IMR-90 (cell line): ENCODE measurements at regions not wholly inside any gene's neighbourhood (a gene's known extent, or its start where the extent isn't known, plus 50 kb on each side); places are given as distances from the start of the nearest gene placed in this dataset.

Experiments
- ATAC-seq: fragments of 200-7000 bp; cut with Tn5 transposase; 2 replicates; pipeline ENCODE4 v1.9.1; 2020; ENCODE audit warnings: low read depth, mild to moderate bottlenecking, moderate library complexity
- BruUV-seq: library from RNA; stranded (reverse); fragments of 400-500 nt; replicated peaks from 2 replicates; lab custom pipeline; 2021; lab: Mats Ljungman, UMichigan
- CTCF ChIA-PET: fragments of 300-600 bp; formaldehyde crosslinking; extraction: SDS; loops from one replicate; lab custom pipeline; 2021; ENCODE audit warnings: antibody characterized with exemption; lab: Yijun Ruan, JAX
- POLR2A ChIA-PET: fragments of 300-600 bp; sonication (Branson Sonifier 250); formaldehyde crosslinking; loops from one replicate; lab custom pipeline; 2022; ENCODE audit warnings: antibody characterized with exemption; ENCODE audit not compliant: unreplicated experiment; lab: Charles Lee
- DNase-seq: peaks from one replicate; pipeline ENCODE4 v3.0.0; 2013
- H2AFZ ChIP-seq: replicated peaks from 2 replicates; pipeline ENCODE3; 2013; ENCODE audit warnings: low read length, mild to moderate bottlenecking; ENCODE audit not compliant: poor library complexity
- H2AK5ac ChIP-seq: 2 replicates; pipeline ENCODE4 v1.6.1; 2013; ENCODE audit warnings: low read depth, low read length, inconsistent platforms
- H2AK9ac ChIP-seq: replicated peaks from 2 replicates; pipeline ENCODE3; 2013; ENCODE audit warnings: mild to moderate bottlenecking, low read depth, low read length, moderate library complexity; ENCODE audit not compliant: poor library complexity
- H2BK120ac ChIP-seq: 2 replicates; pipeline ENCODE4 v1.6.1; 2013; ENCODE audit warnings: low read depth, low read length, inconsistent platforms
- H2BK15ac ChIP-seq: 3 replicates; pipeline ENCODE4 v1.6.1; 2013; ENCODE audit warnings: low read depth, low read length, inconsistent platforms
- H2BK20ac ChIP-seq: 2 replicates; pipeline ENCODE4 v1.6.1; 2013; ENCODE audit warnings: low read depth, mild to moderate bottlenecking, inconsistent platforms, low read length, moderate library complexity
- H2BK5ac ChIP-seq: 2 replicates; pipeline ENCODE4 v1.6.1; 2013; ENCODE audit warnings: mild to moderate bottlenecking, low read depth, low read length, inconsistent platforms; ENCODE audit not compliant: poor library complexity, severe bottlenecking
- H3K14ac ChIP-seq: replicated peaks from 2 replicates; pipeline ENCODE4 v1.6.1; 2013; ENCODE audit warnings: low read depth, low read length, inconsistent platforms
- H3K18ac ChIP-seq: 2 replicates; pipeline ENCODE4 v1.6.1; 2013; ENCODE audit warnings: low read depth, low read length, control low read depth
- H3K23ac ChIP-seq: 2 replicates; pipeline ENCODE4 v1.6.1; 2013; ENCODE audit warnings: low read depth, low read length, inconsistent platforms
- H3K27ac ChIP-seq: 2 replicates; pipeline ENCODE4 v1.5.1; 2013; ENCODE audit warnings: mild to moderate bottlenecking, control low read depth, low read length; ENCODE audit not compliant: insufficient read depth
- H3K27me3 ChIP-seq: 2 replicates; pipeline ENCODE4 v1.6.1; 2013; ENCODE audit warnings: low read length; ENCODE audit not compliant: control insufficient read depth, insufficient read depth
- H3K36me3 ChIP-seq: 2 replicates; pipeline ENCODE4 v1.6.1; 2013; ENCODE audit warnings: low read length, mixed read lengths; ENCODE audit not compliant: control insufficient read depth, insufficient read depth
- H3K4ac ChIP-seq: 2 replicates; pipeline ENCODE4 v1.6.1; 2013; ENCODE audit warnings: low read depth, low read length, inconsistent platforms
- H3K4me1 ChIP-seq: 2 replicates; pipeline ENCODE4 v1.6.1; 2013; ENCODE audit warnings: low read length, mixed read lengths; ENCODE audit not compliant: control insufficient read depth, insufficient read depth
- H3K4me2 ChIP-seq: 2 replicates; pipeline ENCODE4 v1.6.1; 2013; ENCODE audit warnings: low read depth, mild to moderate bottlenecking, control low read depth, low read length, moderate library complexity
- H3K4me3 ChIP-seq: 2 replicates; pipeline ENCODE4 v1.5.1; 2013; ENCODE audit warnings: low read depth, mild to moderate bottlenecking, control low read depth, low read length, moderate library complexity; ENCODE audit not compliant: insufficient read depth
- H3K56ac ChIP-seq: 2 replicates; pipeline ENCODE4 v1.6.1; 2013; ENCODE audit warnings: low read length, inconsistent platforms; ENCODE audit not compliant: insufficient read depth; ENCODE audit errors: extremely low read depth
- H3K79me1 ChIP-seq, 2 experiments: 2 replicates each; pipeline ENCODE4 v1.6.1; 2013; ENCODE audit warnings: low read length in 2 of 2, inconsistent platforms in 1 of 2, low read depth in 1 of 2
- H3K9ac ChIP-seq: 2 replicates; pipeline ENCODE4 v1.6.1; 2013; ENCODE audit warnings: low read depth, low read length, control low read depth
- H3K9me1 ChIP-seq: 2 replicates; pipeline ENCODE4 v1.6.1; 2013; ENCODE audit warnings: low read length, inconsistent platforms; ENCODE audit not compliant: insufficient read depth
- H3K9me3 ChIP-seq: 2 replicates; pipeline ENCODE4 v1.6.1; 2013; ENCODE audit warnings: low read length; ENCODE audit not compliant: control insufficient read depth, insufficient read depth
- H4K20me1 ChIP-seq: 2 replicates; pipeline ENCODE4 v1.6.1; 2013; ENCODE audit warnings: low read length, inconsistent platforms; ENCODE audit not compliant: insufficient read depth
- H4K5ac ChIP-seq: 2 replicates; pipeline ENCODE4 v1.6.1; 2013; ENCODE audit warnings: mild to moderate bottlenecking, low read depth, low read length, control low read depth
- H4K8ac ChIP-seq, 2 experiments: 2 replicates each; pipeline ENCODE4 v1.6.1; 2013; ENCODE audit warnings: low read depth in 2 of 2, low read length in 2 of 2, control low read depth in 1 of 2, inconsistent platforms in 1 of 2
- H4K91ac ChIP-seq: 2 replicates; pipeline ENCODE4 v1.6.1; 2013; ENCODE audit warnings: low read depth, low read length, inconsistent platforms; ENCODE audit not compliant: insufficient read depth
- CHD1 ChIP-seq: IDR thresholded peaks from 2 replicates; pipeline ENCODE4 v1.6.1; 2012; ENCODE audit warnings: low read depth, low read length, improper control_type of control experiment
- NFE2L2 ChIP-seq: fragments of 150-350 bp; IDR thresholded peaks from 2 replicates; pipeline ENCODE4 v1.6.1; 2016; ENCODE audit warnings: low read depth, mild to moderate bottlenecking, low read length
- WGBS, 2 experiments: methylation state at CpG; one replicate each; pipeline versions ENCODE4 v1.1.5 to v1.1.7; 2013; ENCODE audit warnings: missing lambda C conversion rate in 2 of 2; ENCODE audit not compliant: insufficient read length in 1 of 2; ENCODE audit errors: extremely low coverage in 2 of 2; 5-methylcytosine and 5-hydroxymethylcytosine counted together
- dilution Hi-C: fragments of 300-500 bp; cut with HindIII; formaldehyde crosslinking; loops from one replicate; pipeline ENCODE4 v1.14.3; 2018; ENCODE audit warnings: low sequenced_read_pairs; ENCODE audit not compliant: unreplicated experiment
- in situ Hi-C: fragments of 300-500 bp; cut with MboI; formaldehyde crosslinking; loops from 3 replicates; pipeline ENCODE4 v1.14.3; 2019; ENCODE audit warnings: low sequenced_read_pairs, inconsistent platforms, mixed read lengths
- intact Hi-C: fragments of 100-400 bp; cut with micrococcal nuclease; formaldehyde crosslinking; loops from 2 replicates; pipeline ENCODE4 v1.10.0; 2022

DNA sequence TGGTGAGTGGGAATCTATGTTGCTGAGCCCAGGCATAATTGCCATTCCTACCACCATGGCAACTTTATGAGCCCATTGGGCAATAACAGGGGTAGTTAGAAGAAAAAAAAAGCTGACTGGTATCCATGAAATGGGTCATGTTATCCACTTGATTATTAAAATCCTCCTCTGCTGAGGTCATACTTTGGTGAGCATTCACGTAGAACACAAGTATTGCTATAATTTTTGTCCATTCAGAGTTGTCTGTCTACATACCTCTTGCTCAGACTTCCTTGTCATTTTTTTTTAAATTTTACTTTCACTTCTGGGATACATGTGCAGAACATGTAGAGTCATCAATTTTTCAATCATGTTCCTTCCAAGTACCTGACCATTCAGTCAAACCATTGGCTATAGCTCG is 780.8 kb upstream of the ARRDC3 start:
- H2BK20ac ChIP-seq: no peak overlapping the region
- H3K27ac ChIP-seq: no peak overlapping the region
- ChIA-PET POLR2A (no interaction called here), CTCF (no interaction called here)
- H4K5ac ChIP-seq: no peak overlapping the region
- no peak overlapping the region for H3K4me2 ChIP-seq
- no CpG with 5 or more reads among the region's 2 CpGs for WGBS, 2 experiments
- H3K14ac ChIP-seq: no peak overlapping the region
- H2BK15ac ChIP-seq: no peak overlapping the region
- intact Hi-C loops (no loop called here), in situ Hi-C loops (no loop called here), dilution Hi-C loops (no loop called here)
- H3K4ac ChIP-seq: no peak overlapping the region
- H3K56ac ChIP-seq: no peak overlapping the region
- BruUV-seq: no TSS peak
- no peak overlapping the region for H4K91ac ChIP-seq
- H4K20me1 ChIP-seq: no peaks in the 10 kb centered on the region
- TF ChIP-seq NFE2L2 (no peak), CHD1 (no peak)
- no peak overlapping the region for H2AFZ ChIP-seq
- no peaks in the 10 kb centered on the region for H3K4me1 ChIP-seq
- no peaks in the 10 kb centered on the region for H3K79me1 ChIP-seq
- DNase-seq: no peak
- no peaks in the 10 kb centered on the region for H3K27me3 ChIP-seq
- H3K23ac ChIP-seq: no peak overlapping the region
- H3K18ac ChIP-seq: no peak overlapping the region
- H2AK9ac ChIP-seq: no peak overlapping the region
- H2BK120ac ChIP-seq: no peak overlapping the region
- H3K36me3 ChIP-seq: no peaks in the 10 kb centered on the region
- no peaks in the 10 kb centered on the region for H3K9me3 ChIP-seq
- no peak overlapping the region for H3K4me3 ChIP-seq
- H3K9ac ChIP-seq: no peak overlapping the region
- H3K9me1 ChIP-seq: no peaks in the 10 kb centered on the region
- no peak overlapping the region for H2AK5ac ChIP-seq
- no peak overlapping the region for H2BK5ac ChIP-seq
- H4K8ac ChIP-seq: no peak overlapping the region
- no peak for ATAC-seq
